ENCODE measurements at regions not wholly inside any gene's neighbourhood (a gene's known extent, or its start where the extent isn't known, plus 50 kb on each side); places are given as distances from the start of the nearest gene placed in this dataset.

GRCh38 chr9:118215549-118215948 is 511.3 kb downstream of the TLR4 start:
- DNase-seq: no peak

GRCh38 chr9:118222375-118222774 is 518.2 kb downstream of the TLR4 start:
- DNase-seq: peak; percentile 89

GRCh38 chr9:118223111-118223510 is 518.9 kb downstream of the TLR4 start:
- DNase-seq: no peak

GRCh38 chr9:118230329-118230728 is 526.1 kb downstream of the TLR4 start:
- DNase-seq: peak; percentile 49

- peak; percentile 13 for DNase-seq
These were observed 532.4 kb downstream of the TLR4 start for GRCh38 chr9:118236625-118237024.

- no peak for DNase-seq
These were observed 533.9 kb downstream of the TLR4 start for GRCh38 chr9:118238139-118238538.

- DNase-seq: no peak
These were observed 547.8 kb downstream of the TLR4 start for GRCh38 chr9:118252027-118252426.

- no peak for DNase-seq
These were observed 558.0 kb downstream of the TLR4 start for GRCh38 chr9:118262191-118262590.

- peak; percentile 52 for DNase-seq
These were observed 559.7 kb downstream of the TLR4 start for GRCh38 chr9:118263949-118264348.

- no peak for DNase-seq
These were observed 563.8 kb downstream of the TLR4 start for GRCh38 chr9:118268046-118268445.

GRCh38 chr9:118269623-118270022 is 565.4 kb downstream of the TLR4 start:
- DNase-seq: no peak

- DNase-seq: no peak
These were observed 567.1 kb downstream of the TLR4 start for GRCh38 chr9:118271331-118271730.

GRCh38 chr9:118271936-118272335 is 567.7 kb downstream of the TLR4 start:
- no peak for DNase-seq

GRCh38 chr9:118273048-118273447 is 568.8 kb downstream of the TLR4 start:
- DNase-seq: no peak

GRCh38 chr9:118276784-118277183 is 572.6 kb downstream of the TLR4 start:
- DNase-seq: no peak

GRCh38 chr9:118281772-118282171 is 577.6 kb downstream of the TLR4 start:
- DNase-seq: peak; percentile 92

GRCh38 chr9:118283488-118283887 is 579.3 kb downstream of the TLR4 start:
- DNase-seq: no peak

- no peak for DNase-seq
These were observed 585.9 kb downstream of the TLR4 start for GRCh38 chr9:118290116-118290515.

- no peak for DNase-seq
These were observed 591.2 kb downstream of the TLR4 start for GRCh38 chr9:118295413-118295812.

GRCh38 chr9:118302721-118303120 is 598.5 kb downstream of the TLR4 start:
- DNase-seq: no peak

- DNase-seq: no peak
These were observed 599.0 kb downstream of the TLR4 start for GRCh38 chr9:118303216-118303615.

GRCh38 chr9:118305331-118305730 is 601.1 kb downstream of the TLR4 start:
- no peak for DNase-seq

- DNase-seq: no peak
These were observed 602.6 kb downstream of the TLR4 start for GRCh38 chr9:118306801-118307200.

GRCh38 chr9:118313965-118314364 is 609.8 kb downstream of the TLR4 start:
- DNase-seq: no peak

- no peak for DNase-seq
These were observed 612.7 kb downstream of the TLR4 start for GRCh38 chr9:118316831-118317343.
